Transverse colon (tissue), 4 donors: ENCODE measurements at regions not wholly inside any gene's neighbourhood (a gene's known extent, or its start where the extent isn't known, plus 50 kb on each side); places are given as distances from the start of the nearest gene placed in this dataset.

ENCODE experiments used
- DNase-seq: peaks from one replicate; pipeline ENCODE4 v3.0.0-alpha.2; 2019
- H3K27ac ChIP-seq, 4 donors: fragments of 200-600 bp; sonication (generic); 2 replicates each; pipeline ENCODE4 v1.5.1; 2016 to 2018; ENCODE audit warnings: inconsistent platforms in 4 of 4
- H3K27me3 ChIP-seq: fragments of 200-600 bp; sonication (generic); 2 replicates; pipeline ENCODE4 v1.5.1; 2017; ENCODE audit warnings: inconsistent platforms
- H3K36me3 ChIP-seq, 4 donors: fragments of 200-600 bp; sonication (generic); 2 replicates each; pipeline ENCODE4 v1.5.1; 2017 to 2019; ENCODE audit warnings: inconsistent platforms in 4 of 4
- H3K4me1 ChIP-seq, 4 donors: fragments of 200-600 bp; sonication (generic); 2 replicates each; pipeline ENCODE4 v1.5.1; 2017 to 2020; ENCODE audit warnings: inconsistent platforms in 4 of 4
- H3K4me3 ChIP-seq, 4 donors: fragments of 200-600 bp; sonication (generic); 1 replicate in 1 of 4; 2 replicates in 3 of 4; pipeline versions ENCODE4 v1.5.1 to v1.6.1; 2017 to 2019; ENCODE audit warnings: inconsistent platforms in 4 of 4
- H3K9me3 ChIP-seq, 2 donors: fragments of 200-600 bp; sonication (generic); 2 replicates each; pipeline ENCODE4 v1.5.1; 2017 to 2019; ENCODE audit warnings: inconsistent platforms in 2 of 2
- CTCF ChIP-seq, 5 experiments: fragments of 200-600 bp in 3 of 5; fragments of 450-650 bp in 2 of 5; sonication (generic) in 3 of 5; IDR thresholded peaks; 1 replicate in 2 of 5; 2 replicates in 3 of 5; pipeline ENCODE4 v1.5.1; 2016 to 2017; ENCODE audit warnings: antibody characterized with exemption in 5 of 5, inconsistent platforms in 3 of 5, mild to moderate bottlenecking in 2 of 5, moderate library complexity in 1 of 5
- EP300 ChIP-seq: sonication (generic); formaldehyde crosslinking; IDR thresholded peaks from one replicate; pipeline ENCODE4 v1.6.1; 2017; ENCODE audit warnings: antibody characterized with exemption, low read depth
- POLR2A ChIP-seq: fragments of 450-650 bp; IDR thresholded peaks from one replicate; pipeline ENCODE4 v1.6.1; 2016; ENCODE audit warnings: antibody characterized with exemption, mild to moderate bottlenecking, moderate library complexity
- POLR2AphosphoS5 ChIP-seq, 3 donors: sonication (generic); formaldehyde crosslinking; IDR thresholded peaks; one replicate each; pipeline ENCODE4 v1.6.1; 2016; ENCODE audit warnings: antibody characterized with exemption in 3 of 3
- WGBS, 2 donors: methylation state at CpG; one replicate each; pipeline ENCODE4 v1.1.5; 2018; ENCODE audit warnings: low coverage in 1 of 2; 5-methylcytosine and 5-hydroxymethylcytosine counted together
- in situ Hi-C, 4 donors: fragments of 200-750 bp; cut with MboI; loops; one replicate each; pipeline versions ENCODE4 v1.15.0 to v1.15.1; 2017; ENCODE audit warnings: low sequenced_read_pairs in 3 of 4, low pct_ligation_motif_present in 1 of 4, low pct_unique_long_range_greater_than_20kb in 1 of 4
- intact Hi-C: fragments of 100-400 bp; cut with DNase I; formaldehyde crosslinking; loops from one replicate; pipeline ENCODE4 v1.15.1; 2023; ENCODE audit warnings: low total_unique reads

- in situ Hi-C loops (no loop called here), intact Hi-C loops (no loop called here)
- H3K4me3 ChIP-seq: no peak overlapping the region
- no peak for DNase-seq
- H3K9me3 ChIP-seq: no peaks in the 10 kb centered on the region
- H3K27ac ChIP-seq: no peak overlapping the region
- H3K4me1 ChIP-seq: no peaks in the 10 kb centered on the region
- no peaks in the 10 kb centered on the region for H3K27me3 ChIP-seq
- TF ChIP-seq POLR2A (no peak), CTCF (IDR thresholded peaks at IDR 0.05) (no peak), POLR2AphosphoS5 (IDR thresholded peaks at IDR 0.05) (no peak)
- H3K36me3 ChIP-seq: no peaks in the 10 kb centered on the region
Observed at GRCh38 chr10:44781131-44781530, 130.0 kb upstream of the TMEM72 start.

GRCh38 chr10:44786286-44786850 is 124.8 kb upstream of the TMEM72 start:
- no peaks in the 10 kb centered on the region for H3K27me3 ChIP-seq
- H3K4me1 ChIP-seq: no peaks in the 10 kb centered on the region
- 64 to 73% methylated on average over 7 of the region's 7 CpGs for WGBS, 2 donors
- no peak overlapping the region for H3K4me3 ChIP-seq
- H3K36me3 ChIP-seq: no peaks in the 10 kb centered on the region
- TF ChIP-seq EP300 (no peak), POLR2A (no peak), POLR2AphosphoS5 (IDR thresholded peaks at IDR 0.05) (no peak), CTCF (IDR thresholded peaks at IDR 0.05) (no peak)
- in situ Hi-C loops: no loop called here
- H3K9me3 ChIP-seq: no peaks in the 10 kb centered on the region
- H3K27ac ChIP-seq: no peak overlapping the region
- no peak for DNase-seq
- intact Hi-C loops: no loop called here

- Histone ChIP-seq H3K4me1 (peaks cover 0 to 3% (median 0%) of the 10 kb centered on the region in 4 donors), H3K36me3 (no peaks in the 10 kb centered on the region), H3K27ac (no peak overlapping the region), H3K9me3 (no peaks in the 10 kb centered on the region), H3K4me3 (no peak overlapping the region), H3K27me3 (no peaks in the 10 kb centered on the region)
- intact Hi-C loops: no loop called here
- no peak for DNase-seq
- WGBS, 2 donors: 78 to 100% methylated on average over 2 to 7 of the region's 7 CpGs
- in situ Hi-C loops: no loop called here
- TF ChIP-seq POLR2AphosphoS5 (IDR thresholded peaks at IDR 0.05) (no peak), EP300 (no peak), POLR2A (no peak)
Observed at GRCh38 chr10:44787480-44788075, 123.6 kb upstream of the TMEM72 start.

- Histone ChIP-seq H3K36me3 (no peaks in the 10 kb centered on the region), H3K4me1 (peaks cover 0 to 3% (median 0%) of the 10 kb centered on the region in 4 donors), H3K4me3 (no peak overlapping the region), H3K27me3 (no peaks in the 10 kb centered on the region), H3K9me3 (no peaks in the 10 kb centered on the region), H3K27ac (no peak overlapping the region)
- TF ChIP-seq CTCF (IDR thresholded peaks at IDR 0.05) (no peak), EP300 (no peak), POLR2A (no peak), POLR2AphosphoS5 (IDR thresholded peaks at IDR 0.05) (no peak)
- intact Hi-C loops: no loop called here
- in situ Hi-C loops: no loop called here
- DNase-seq: no peak
- 60 to 84% methylated on average over 2 to 12 of the region's 12 CpGs for WGBS, 2 donors
Observed at GRCh38 chr10:44788147-44789129, 122.7 kb upstream of the TMEM72 start.
